Epithelial cell of esophagus (primary cell): ENCODE measurements at regions not wholly inside any gene's neighbourhood (a gene's known extent, or its start where the extent isn't known, plus 50 kb on each side); places are given as distances from the start of the nearest gene placed in this dataset.

Experiments used
- DNase-seq: peaks from one replicate; pipeline ENCODE4 v3.0.0; 2010; ENCODE audit warnings: low read depth
- H3K4me3 ChIP-seq: 2 replicates; pipeline ENCODE4 v1.5.1; 2011; ENCODE audit warnings: mild to moderate bottlenecking, low read length, control low read depth
- TF ChIP-seq, protein P1 (sequence below): IDR thresholded peaks from 2 replicates; pipeline ENCODE4 v1.5.1; 2011; ENCODE audit warnings: low read depth, mild to moderate bottlenecking, low read length, control low read depth, inconsistent platforms; ENCODE audit not compliant: insufficient read depth; ENCODE audit errors: missing control alignments

DNA sequence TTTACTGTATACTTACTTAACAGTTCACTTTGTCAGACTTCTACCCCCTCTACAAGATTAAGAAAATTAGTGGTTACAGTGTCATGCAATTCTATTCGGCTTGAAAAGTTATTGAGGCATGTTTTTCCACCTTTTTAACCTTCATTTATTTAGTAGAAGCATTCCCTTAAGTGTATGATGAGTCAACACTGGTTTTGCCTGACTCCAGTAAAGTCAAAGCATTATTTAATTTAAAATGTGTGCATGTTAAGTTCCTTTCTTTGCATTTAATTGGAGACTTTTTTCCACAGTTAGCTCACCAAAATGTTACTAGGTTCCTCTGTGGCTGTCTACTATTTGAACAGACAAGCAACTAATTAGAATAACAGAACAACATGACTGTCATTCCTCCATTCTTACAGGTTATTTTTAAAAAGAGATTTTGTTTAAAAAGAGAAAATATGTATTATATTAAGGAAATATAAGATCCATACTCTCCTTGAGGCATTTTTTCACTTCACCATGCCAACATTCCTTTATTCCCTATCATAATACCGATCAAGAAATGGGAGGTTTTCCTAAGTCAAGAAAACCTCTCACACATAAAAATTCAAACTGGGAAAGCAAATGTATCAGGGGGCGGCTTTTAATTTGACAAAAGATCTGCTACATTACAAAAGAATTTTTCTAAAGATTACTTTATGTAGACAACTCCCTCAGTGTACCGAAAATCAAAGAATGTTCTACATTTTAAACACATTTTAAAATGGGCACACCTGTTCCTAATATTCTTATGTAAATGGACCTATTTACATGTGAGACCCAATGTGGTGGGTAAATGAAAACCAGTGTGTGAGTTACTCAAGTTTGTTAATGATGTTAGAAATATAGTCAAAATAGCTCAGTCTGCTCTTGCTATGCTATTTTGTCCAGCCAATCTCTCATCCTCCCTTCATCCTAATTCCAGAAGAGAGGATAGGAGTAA is 361.2 kb downstream of the UTRN start:
- H3K4me3 ChIP-seq: no peak overlapping the region
- no peak for DNase-seq
- TF ChIP-seq, protein P1, sequence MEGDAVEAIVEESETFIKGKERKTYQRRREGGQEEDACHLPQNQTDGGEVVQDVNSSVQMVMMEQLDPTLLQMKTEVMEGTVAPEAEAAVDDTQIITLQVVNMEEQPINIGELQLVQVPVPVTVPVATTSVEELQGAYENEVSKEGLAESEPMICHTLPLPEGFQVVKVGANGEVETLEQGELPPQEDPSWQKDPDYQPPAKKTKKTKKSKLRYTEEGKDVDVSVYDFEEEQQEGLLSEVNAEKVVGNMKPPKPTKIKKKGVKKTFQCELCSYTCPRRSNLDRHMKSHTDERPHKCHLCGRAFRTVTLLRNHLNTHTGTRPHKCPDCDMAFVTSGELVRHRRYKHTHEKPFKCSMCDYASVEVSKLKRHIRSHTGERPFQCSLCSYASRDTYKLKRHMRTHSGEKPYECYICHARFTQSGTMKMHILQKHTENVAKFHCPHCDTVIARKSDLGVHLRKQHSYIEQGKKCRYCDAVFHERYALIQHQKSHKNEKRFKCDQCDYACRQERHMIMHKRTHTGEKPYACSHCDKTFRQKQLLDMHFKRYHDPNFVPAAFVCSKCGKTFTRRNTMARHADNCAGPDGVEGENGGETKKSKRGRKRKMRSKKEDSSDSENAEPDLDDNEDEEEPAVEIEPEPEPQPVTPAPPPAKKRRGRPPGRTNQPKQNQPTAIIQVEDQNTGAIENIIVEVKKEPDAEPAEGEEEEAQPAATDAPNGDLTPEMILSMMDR: no peak

DNA sequence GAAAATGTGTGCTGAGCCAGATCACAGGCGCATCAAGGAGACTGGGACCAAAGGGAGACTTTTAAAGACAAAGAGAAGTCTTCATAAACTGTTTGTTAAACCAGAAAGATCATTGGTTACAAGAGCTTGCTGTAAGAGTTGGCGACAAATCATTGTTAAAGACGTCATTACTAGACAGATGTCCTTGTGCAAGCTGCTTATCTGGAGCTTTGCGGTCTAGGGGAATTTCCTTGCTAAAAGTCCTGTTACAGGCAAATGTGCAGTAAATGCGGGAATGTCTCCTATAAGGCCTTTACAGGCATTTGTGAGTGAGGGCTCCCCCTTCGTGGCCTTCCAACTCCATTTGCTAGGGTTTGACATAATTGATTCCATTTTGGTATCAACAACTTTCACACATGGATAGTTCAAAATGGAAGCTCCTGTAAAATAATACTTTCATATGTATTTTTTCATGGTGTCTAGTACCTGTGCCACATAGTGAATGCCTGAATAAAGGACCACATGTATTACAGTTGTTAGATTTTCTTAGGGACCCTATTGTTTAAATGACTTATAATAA is 362.4 kb downstream of the UTRN start:
- no peak for DNase-seq
- TF ChIP-seq, protein P1: no peak
- no peak overlapping the region for H3K4me3 ChIP-seq

DNA sequence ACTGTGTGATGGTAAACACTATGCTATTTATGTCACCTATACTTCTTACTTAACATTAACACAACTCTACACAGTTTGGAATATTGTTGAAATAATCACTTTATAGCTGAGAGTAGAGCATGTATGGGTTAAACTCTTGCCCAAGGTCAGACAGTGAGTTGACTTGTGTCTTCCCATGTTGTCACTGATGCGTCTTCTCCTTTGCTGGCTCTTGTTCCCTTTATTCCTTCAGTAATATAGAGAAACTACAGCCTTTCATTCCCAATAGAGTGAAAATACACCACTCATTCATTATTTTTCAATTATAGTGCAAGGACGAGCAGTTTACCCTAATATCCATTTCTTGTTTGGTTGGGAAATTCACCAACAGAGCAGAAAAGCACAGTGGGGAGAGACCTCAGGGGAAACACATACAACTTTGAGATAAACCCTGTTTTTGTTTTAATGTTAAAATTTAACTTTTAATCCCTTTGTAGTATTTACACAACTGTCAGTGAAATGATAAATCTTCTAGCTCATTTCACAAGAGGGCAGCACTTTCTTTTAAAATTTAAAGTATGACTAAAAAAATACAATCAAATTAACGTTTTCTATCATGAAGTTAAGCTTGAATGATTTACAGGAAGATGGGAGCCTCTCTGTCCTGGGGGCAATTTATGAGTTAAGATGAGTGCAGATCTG is 363.0 kb downstream of the UTRN start:
- no peak overlapping the region for H3K4me3 ChIP-seq
- TF ChIP-seq, protein P1: no peak
- DNase-seq: no peak

DNA sequence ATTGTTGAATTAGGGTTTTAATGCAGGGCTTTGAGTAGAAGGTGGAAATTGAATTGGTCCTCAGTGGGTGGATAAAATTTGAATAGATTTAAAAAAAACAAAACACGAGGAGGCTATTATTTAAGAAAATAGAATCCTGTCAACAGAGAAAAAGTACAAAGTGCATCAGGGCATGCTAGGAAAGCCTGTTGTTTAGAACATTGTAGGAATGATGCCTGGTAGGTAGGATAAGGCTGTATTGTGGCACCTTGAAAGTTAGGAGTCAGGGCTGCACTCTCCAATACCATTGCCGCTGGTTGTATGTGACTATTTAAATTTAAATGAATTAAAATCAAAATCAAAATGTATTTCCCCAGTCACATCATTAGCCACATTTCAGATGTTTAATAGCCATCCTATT is 363.9 kb downstream of the UTRN start:
- no peak overlapping the region for H3K4me3 ChIP-seq
- TF ChIP-seq, protein P1: no peak
- DNase-seq: no peak

DNA sequence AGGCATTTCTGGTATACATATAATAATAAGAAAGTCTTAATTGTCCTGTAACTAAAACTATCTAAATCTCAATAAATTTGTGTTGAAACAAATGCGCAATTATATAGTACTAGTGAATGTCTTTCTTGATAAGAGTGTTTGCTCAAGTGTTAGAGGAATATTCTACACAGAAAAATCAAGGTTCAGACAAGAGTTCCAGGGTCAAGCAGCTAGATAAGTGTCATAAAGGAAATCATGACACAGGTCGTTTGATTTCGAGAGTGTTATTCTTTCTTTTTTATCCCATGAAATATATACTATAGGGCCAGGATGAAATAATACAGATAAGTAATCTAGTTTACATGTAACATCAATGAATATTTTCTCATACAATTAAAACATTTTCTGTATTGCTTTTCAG is 366.1 kb downstream of the UTRN start:
- DNase-seq: no peak
- TF ChIP-seq, protein P1: no peak
- no peak overlapping the region for H3K4me3 ChIP-seq

DNA sequence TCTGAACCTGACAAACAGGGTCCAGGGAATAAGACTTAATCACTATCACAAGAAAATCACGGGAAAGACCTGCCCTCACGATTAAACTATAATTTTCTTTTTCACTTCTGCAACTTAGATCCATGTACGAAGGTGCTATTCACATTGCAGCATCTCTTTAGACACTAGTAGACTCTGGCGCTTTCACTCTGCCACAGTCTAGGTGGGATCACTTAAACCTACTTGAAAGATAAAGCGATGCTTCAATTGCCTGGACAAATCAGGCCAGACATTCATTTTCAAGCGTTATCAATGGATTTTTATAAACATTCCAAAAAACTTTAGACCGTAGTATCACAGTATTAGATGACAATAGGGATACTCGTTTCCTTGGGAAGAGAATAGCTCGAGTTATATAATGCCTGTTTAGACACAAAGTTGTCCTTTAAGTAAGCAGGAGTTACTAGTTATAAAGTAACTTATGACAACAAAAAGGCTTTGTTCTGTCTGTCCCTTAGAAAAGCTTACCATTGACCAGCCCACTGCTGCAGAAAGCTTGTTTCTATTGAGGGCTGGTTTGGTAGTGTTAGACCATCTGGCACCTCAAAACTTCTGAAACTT is 367.3 kb downstream of the UTRN start:
- TF ChIP-seq, protein P1: no peak
- H3K4me3 ChIP-seq: no peak overlapping the region
- no peak for DNase-seq
